Right lobe of liver (tissue), 4 donors: ENCODE measurements at regions not wholly inside any gene's neighbourhood (a gene's known extent, or its start where the extent isn't known, plus 50 kb on each side); places are given as distances from the start of the nearest gene placed in this dataset.

ENCODE experiments used
- POLR2A ChIP-seq: fragments of 450-650 bp; IDR thresholded peaks from one replicate; pipeline ENCODE4 v1.6.1; 2017; ENCODE audit warnings: antibody characterized with exemption, mild to moderate bottlenecking
- TF ChIP-seq, protein P1 (sequence below), 4 donors: fragments of 200-600 bp in 3 of 4; fragments of 450-650 bp in 1 of 4; IDR thresholded peaks; one replicate each; pipeline versions ENCODE4 v1.5.1 to v1.8.0; 2016 to 2022; ENCODE audit warnings: antibody characterized with exemption in 4 of 4, mild to moderate bottlenecking in 2 of 4
- donor health status: DM: no; HTN: no; CAD: no.
- donor health status: DM: no; HTN: no; CAD: no.
- donor health status: DM: no; HTN: yes; CAD: no.

DNA sequence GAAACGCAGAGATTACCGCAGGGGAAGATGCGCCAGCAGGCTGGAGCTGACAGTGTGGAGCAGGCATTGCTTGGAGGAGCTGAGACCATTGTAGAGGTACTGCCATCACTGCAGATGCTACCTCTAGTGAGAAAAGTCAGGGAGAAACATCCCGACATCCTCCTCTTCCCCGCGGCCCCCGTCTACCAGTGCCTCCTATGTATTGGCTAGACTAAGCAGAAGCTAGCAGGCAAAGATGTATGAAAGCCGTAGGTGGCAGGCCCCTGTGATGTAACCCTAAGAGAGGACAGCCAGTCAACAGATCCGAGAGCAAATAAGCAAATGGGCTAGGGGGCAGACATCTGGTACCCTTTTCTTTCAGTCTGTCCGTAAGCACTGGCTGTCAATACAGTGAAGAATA lies 115.5 kb upstream of the ACTBL2 start:
- TF ChIP-seq, protein P1, sequence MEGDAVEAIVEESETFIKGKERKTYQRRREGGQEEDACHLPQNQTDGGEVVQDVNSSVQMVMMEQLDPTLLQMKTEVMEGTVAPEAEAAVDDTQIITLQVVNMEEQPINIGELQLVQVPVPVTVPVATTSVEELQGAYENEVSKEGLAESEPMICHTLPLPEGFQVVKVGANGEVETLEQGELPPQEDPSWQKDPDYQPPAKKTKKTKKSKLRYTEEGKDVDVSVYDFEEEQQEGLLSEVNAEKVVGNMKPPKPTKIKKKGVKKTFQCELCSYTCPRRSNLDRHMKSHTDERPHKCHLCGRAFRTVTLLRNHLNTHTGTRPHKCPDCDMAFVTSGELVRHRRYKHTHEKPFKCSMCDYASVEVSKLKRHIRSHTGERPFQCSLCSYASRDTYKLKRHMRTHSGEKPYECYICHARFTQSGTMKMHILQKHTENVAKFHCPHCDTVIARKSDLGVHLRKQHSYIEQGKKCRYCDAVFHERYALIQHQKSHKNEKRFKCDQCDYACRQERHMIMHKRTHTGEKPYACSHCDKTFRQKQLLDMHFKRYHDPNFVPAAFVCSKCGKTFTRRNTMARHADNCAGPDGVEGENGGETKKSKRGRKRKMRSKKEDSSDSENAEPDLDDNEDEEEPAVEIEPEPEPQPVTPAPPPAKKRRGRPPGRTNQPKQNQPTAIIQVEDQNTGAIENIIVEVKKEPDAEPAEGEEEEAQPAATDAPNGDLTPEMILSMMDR (IDR thresholded peaks at IDR 0.05): no peak
- TF ChIP-seq POLR2A: no peak
